ENCODE measurements at regions not wholly inside any gene's neighbourhood (a gene's known extent, or its start where the extent isn't known, plus 50 kb on each side); places are given as distances from the start of the nearest gene placed in this dataset.

GRCh38 chr4:130203571-130203970 is 1107.6 kb downstream of the C4orf33 start:
- Histone ChIP-seq H3K4me3 (no peak overlapping the region), H3K4me2 (ENCODE audit: unreplicated experiment) (no peak overlapping the region), H3K4me1 (ENCODE audit: insufficient read depth) (no peaks in the 10 kb centered on the region), H3K79me2 (ENCODE audit: insufficient read depth) (no peaks in the 10 kb centered on the region), H3K9me2 (ENCODE audit: insufficient read depth) (no peaks in the 10 kb centered on the region), H3K36me3 (ENCODE audit: low read depth) (no peaks in the 10 kb centered on the region), H4K20me1 (ENCODE audit: insufficient read depth) (no peaks in the 10 kb centered on the region), H3K27ac (no peak overlapping the region), H3F3A (ENCODE audit: insufficient read depth) (no peaks in the 10 kb centered on the region), H3K27me3 (replicated peaks; ENCODE audit: insufficient read depth) (no peaks in the 10 kb centered on the region), H2AFZ (no peak overlapping the region), H3K9ac (no peak overlapping the region), H3K9me3 (ENCODE audit: low read depth) (no peaks in the 10 kb centered on the region)
- DNase-seq, result no peak
- in situ Hi-C loops (cut with MboI), result no loop called here
- 3 to 7% methylated on average over 3 of the region's 3 CpGs for WGBS, 2 experiments (ENCODE audit: low coverage in 1 of 2, low lambda C conversion rate in 2 of 2, missing lambda C conversion rate in 2 of 2)
- TF ChIP-seq EZH2 (IDR thresholded peaks at IDR 0.05; ENCODE audit: insufficient read depth, poor library complexity, severe bottlenecking), result no peak
- TF ChIP-seq EZH2phosphoT487 (IDR thresholded peaks at IDR 0.05; ENCODE audit: insufficient read depth, low read depth), result no peak

DNA sequence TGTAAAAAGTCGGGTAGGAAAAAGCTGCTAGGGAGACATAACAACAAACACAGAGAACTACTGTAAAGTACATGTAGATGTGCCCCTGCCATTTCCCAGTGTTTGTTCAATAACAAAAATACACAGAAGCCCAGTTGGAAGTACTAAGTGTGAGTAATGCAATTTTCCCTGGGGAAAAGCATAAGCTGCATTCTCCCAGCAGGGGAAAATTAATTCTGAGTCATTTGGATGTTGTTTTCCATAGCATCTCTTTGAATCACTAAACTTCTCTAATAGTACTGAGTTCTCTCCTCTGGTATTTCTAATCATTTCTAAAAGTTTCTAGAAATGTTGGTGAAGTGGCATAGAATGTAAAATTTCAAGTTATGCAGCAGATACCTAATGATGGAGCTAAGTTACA is 1114.9 kb downstream of the C4orf33 start:
- WGBS, 2 experiments (ENCODE audit: low coverage in 1 of 2, low lambda C conversion rate in 2 of 2, missing lambda C conversion rate in 2 of 2), result 0% methylated on average over 1 of the region's 1 CpG
- no peaks in the 10 kb centered on the region for H3K9me2 ChIP-seq (ENCODE audit: insufficient read depth)
- H3K4me2 ChIP-seq (ENCODE audit: unreplicated experiment), result no peak overlapping the region
- no peak overlapping the region for H3K27ac ChIP-seq
- H3F3A ChIP-seq (ENCODE audit: insufficient read depth), result no peaks in the 10 kb centered on the region
- TF ChIP-seq EZH2 (IDR thresholded peaks at IDR 0.05; ENCODE audit: insufficient read depth, poor library complexity, severe bottlenecking) (no peak), EZH2phosphoT487 (IDR thresholded peaks at IDR 0.05; ENCODE audit: insufficient read depth, low read depth) (no peak)
- no peak overlapping the region for H3K9ac ChIP-seq
- no peak overlapping the region for H2AFZ ChIP-seq
- in situ Hi-C loops (cut with MboI), result no loop called here
- no peaks in the 10 kb centered on the region for H3K79me2 ChIP-seq (ENCODE audit: insufficient read depth)
- no peaks in the 10 kb centered on the region for H3K27me3 ChIP-seq (replicated peaks; ENCODE audit: insufficient read depth)
- H3K9me3 ChIP-seq (ENCODE audit: low read depth), result no peaks in the 10 kb centered on the region
- H3K4me1 ChIP-seq (ENCODE audit: insufficient read depth), result no peaks in the 10 kb centered on the region
- no peaks in the 10 kb centered on the region for H3K36me3 ChIP-seq (ENCODE audit: low read depth)
- H4K20me1 ChIP-seq (ENCODE audit: insufficient read depth), result no peaks in the 10 kb centered on the region
- no peak overlapping the region for H3K4me3 ChIP-seq
- peak; percentile 21 for DNase-seq

DNA sequence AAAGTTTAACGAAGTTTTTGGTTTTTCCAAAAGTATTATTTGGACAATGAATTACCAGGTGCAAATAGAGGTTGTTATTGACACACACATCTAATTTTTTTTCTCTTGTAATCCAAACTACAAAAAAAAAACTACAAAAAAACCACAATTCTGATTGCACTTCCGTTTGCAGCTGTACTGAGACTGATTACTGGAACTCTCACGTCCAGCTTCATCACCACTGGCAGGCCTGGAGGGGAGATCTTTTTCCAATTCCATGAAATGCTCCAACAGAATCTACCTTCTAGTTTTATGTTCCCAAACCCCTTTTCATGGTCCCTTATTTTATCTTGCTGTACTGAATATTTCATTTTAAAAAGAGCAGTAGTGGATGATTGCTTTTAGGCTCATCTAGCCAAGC is 1118.3 kb downstream of the C4orf33 start:
- 12 to 14% methylated on average over 3 of the region's 3 CpGs for WGBS, 2 experiments (ENCODE audit: low coverage in 1 of 2, low lambda C conversion rate in 2 of 2, missing lambda C conversion rate in 2 of 2)
- no peak overlapping the region for H3K4me3 ChIP-seq
- DNase-seq, result no peak
- H3K27ac ChIP-seq, result no peak overlapping the region
- in situ Hi-C loops (cut with MboI), result no loop called here
- TF ChIP-seq EZH2phosphoT487 (IDR thresholded peaks at IDR 0.05; ENCODE audit: insufficient read depth, low read depth), result no peak
- TF ChIP-seq EZH2 (IDR thresholded peaks at IDR 0.05; ENCODE audit: insufficient read depth, poor library complexity, severe bottlenecking), result no peak
- H3K79me2 ChIP-seq (ENCODE audit: insufficient read depth), result no peaks in the 10 kb centered on the region
- no peaks in the 10 kb centered on the region for H4K20me1 ChIP-seq (ENCODE audit: insufficient read depth)
- no peak overlapping the region for H2AFZ ChIP-seq
- H3K4me2 ChIP-seq (ENCODE audit: unreplicated experiment), result no peak overlapping the region
- H3K9ac ChIP-seq, result no peak overlapping the region
- H3K27me3 ChIP-seq (replicated peaks; ENCODE audit: insufficient read depth), result no peaks in the 10 kb centered on the region
- no peaks in the 10 kb centered on the region for H3K4me1 ChIP-seq (ENCODE audit: insufficient read depth)
- H3F3A ChIP-seq (ENCODE audit: insufficient read depth), result no peaks in the 10 kb centered on the region
- no peaks in the 10 kb centered on the region for H3K9me2 ChIP-seq (ENCODE audit: insufficient read depth)
- no peaks in the 10 kb centered on the region for H3K9me3 ChIP-seq (ENCODE audit: low read depth)
- H3K36me3 ChIP-seq (ENCODE audit: low read depth), result no peaks in the 10 kb centered on the region

DNA sequence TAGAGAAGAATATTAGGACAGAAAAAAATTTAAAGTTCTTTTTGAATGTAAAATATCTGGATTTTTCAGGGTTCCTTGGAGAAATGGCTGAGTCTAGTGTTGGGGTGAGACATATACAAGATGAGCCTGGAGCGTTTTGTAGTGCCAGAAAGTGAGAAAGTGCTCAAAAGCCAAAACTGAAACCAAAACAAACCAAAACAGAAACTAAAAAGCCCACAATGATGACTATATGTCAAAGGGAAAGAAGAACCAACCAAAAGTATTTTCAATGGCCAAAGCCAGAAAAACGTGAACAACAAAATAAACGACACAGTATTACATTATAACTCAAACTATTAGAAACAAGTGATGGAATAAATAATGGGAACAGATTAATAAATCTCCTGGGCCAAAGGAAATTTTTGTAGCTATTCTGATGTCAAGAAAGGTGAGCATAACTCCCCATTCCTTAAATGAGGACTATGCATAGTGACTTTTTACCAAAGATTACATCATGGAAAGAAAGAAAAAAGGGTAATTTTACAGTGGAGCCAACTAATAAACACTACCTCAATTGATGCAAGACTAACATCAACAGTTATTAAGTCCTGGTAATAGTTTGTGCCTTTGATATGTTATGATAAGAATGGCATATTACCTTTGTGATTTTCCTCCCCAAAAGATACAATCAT is 1137.6 kb downstream of the C4orf33 start:
- no peaks in the 10 kb centered on the region for H3K36me3 ChIP-seq (ENCODE audit: low read depth)
- in situ Hi-C loops (cut with MboI), result no loop called here
- no peaks in the 10 kb centered on the region for H3K79me2 ChIP-seq (ENCODE audit: insufficient read depth)
- no peak for TF ChIP-seq EZH2 (IDR thresholded peaks at IDR 0.05; ENCODE audit: insufficient read depth, poor library complexity, severe bottlenecking)
- no peak for TF ChIP-seq EZH2phosphoT487 (IDR thresholded peaks at IDR 0.05; ENCODE audit: insufficient read depth, low read depth)
- H3K4me2 ChIP-seq (ENCODE audit: unreplicated experiment), result no peak overlapping the region
- H3F3A ChIP-seq (ENCODE audit: insufficient read depth), result no peaks in the 10 kb centered on the region
- no peak overlapping the region for H3K4me3 ChIP-seq
- H3K9me2 ChIP-seq (ENCODE audit: insufficient read depth), result no peaks in the 10 kb centered on the region
- H3K9me3 ChIP-seq (ENCODE audit: low read depth), result no peaks in the 10 kb centered on the region
- H3K27me3 ChIP-seq (replicated peaks; ENCODE audit: insufficient read depth), result no peaks in the 10 kb centered on the region
- no peak overlapping the region for H3K9ac ChIP-seq
- no peak for DNase-seq
- WGBS, 2 experiments (ENCODE audit: low coverage in 1 of 2, low lambda C conversion rate in 2 of 2, missing lambda C conversion rate in 2 of 2), result 3 to 4% methylated on average over 3 of the region's 3 CpGs
- H2AFZ ChIP-seq, result no peak overlapping the region
- no peak overlapping the region for H3K27ac ChIP-seq
- H4K20me1 ChIP-seq (ENCODE audit: insufficient read depth), result no peaks in the 10 kb centered on the region
- H3K4me1 ChIP-seq (ENCODE audit: insufficient read depth), result no peaks in the 10 kb centered on the region

GRCh38 chr4:130238121-130238520 is 1142.2 kb downstream of the C4orf33 start:
- Histone ChIP-seq H3K9me3 (ENCODE audit: low read depth) (no peaks in the 10 kb centered on the region), H3K4me2 (ENCODE audit: unreplicated experiment) (no peak overlapping the region), H3F3A (ENCODE audit: insufficient read depth) (no peaks in the 10 kb centered on the region), H3K79me2 (ENCODE audit: insufficient read depth) (no peaks in the 10 kb centered on the region), H3K27ac (no peak overlapping the region), H3K4me3 (no peak overlapping the region), H3K9ac (no peak overlapping the region), H2AFZ (no peak overlapping the region), H3K36me3 (ENCODE audit: low read depth) (no peaks in the 10 kb centered on the region), H3K4me1 (ENCODE audit: insufficient read depth) (no peaks in the 10 kb centered on the region), H4K20me1 (ENCODE audit: insufficient read depth) (no peaks in the 10 kb centered on the region), H3K27me3 (replicated peaks; ENCODE audit: insufficient read depth) (no peaks in the 10 kb centered on the region), H3K9me2 (ENCODE audit: insufficient read depth) (no peaks in the 10 kb centered on the region)
- DNase-seq, result no peak
- in situ Hi-C loops (cut with MboI), result no loop called here
- WGBS, 2 experiments (ENCODE audit: low coverage in 1 of 2, low lambda C conversion rate in 2 of 2, missing lambda C conversion rate in 2 of 2), result 13 to 15% methylated on average over 3 of the region's 3 CpGs
- TF ChIP-seq EZH2phosphoT487 (IDR thresholded peaks at IDR 0.05; ENCODE audit: insufficient read depth, low read depth) (no peak), EZH2 (IDR thresholded peaks at IDR 0.05; ENCODE audit: insufficient read depth, poor library complexity, severe bottlenecking) (no peak)

Measured in GM23248 (cell line).